Right ventricle myocardium inferior (tissue), 1 donor: ENCODE measurements at regions not wholly inside any gene's neighbourhood (a gene's known extent, or its start where the extent isn't known, plus 50 kb on each side); places are given as distances from the start of the nearest gene placed in this dataset.
"Not testable (repeated sequence)": the region's sequence is repeated elsewhere in the genome, so short reads cannot be mapped to it uniquely, and the experiment has no call there.

Experiments used
- ATAC-seq: fragments of 200-7000 bp; cut with Tn5 transposase; one replicate; pipeline ENCODE4 v1.9.1; 2020; ENCODE audit warnings: mild to moderate bottlenecking, moderate library complexity
- DNase-seq: peaks from one replicate; pipeline ENCODE4 v3.0.0; 2021; ENCODE audit errors: missing footprints
- intact Hi-C: fragments of 100-400 bp; cut with DNase I; formaldehyde crosslinking; loops from one replicate; pipeline ENCODE4 v1.11.0; 2022
- donor health status: DM: no; HTN: yes; CAD: no; lungs with severe emphysema.

DNA sequence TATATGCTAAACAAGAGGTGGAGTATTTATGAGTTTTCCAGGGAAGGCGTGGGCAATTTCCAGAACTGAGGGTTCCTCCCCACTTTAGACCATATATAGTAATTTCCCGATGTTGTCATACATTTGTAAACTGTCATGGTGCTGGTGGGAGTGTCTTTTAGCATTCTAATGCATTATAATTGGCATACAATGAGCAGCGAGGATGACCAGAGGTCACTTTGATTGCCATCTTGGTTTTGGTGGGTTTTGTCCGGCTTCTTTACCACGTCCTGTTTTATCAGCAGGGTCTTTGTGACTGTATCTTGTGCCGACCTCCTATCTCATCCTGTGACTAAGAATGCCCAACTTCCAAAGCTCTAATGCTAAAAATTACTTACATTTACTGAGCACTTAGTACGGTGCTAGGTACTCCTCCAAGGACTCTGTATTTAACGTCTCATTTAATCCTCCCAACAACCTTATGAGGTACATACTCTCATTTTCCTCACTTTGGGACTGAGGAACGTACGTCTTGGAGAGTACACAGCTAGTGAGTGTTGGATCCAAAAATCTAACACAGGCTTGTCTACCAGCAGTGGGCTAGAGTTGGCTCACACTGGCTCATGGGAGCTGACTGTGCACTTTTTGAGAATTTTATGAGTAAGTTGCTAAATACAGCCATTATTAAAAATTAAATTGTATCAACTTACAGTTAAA lies 144.8 kb upstream of the NEBL start:
- ATAC-seq (no peak), DNase-seq (no peak)
- intact Hi-C loops, result no loop called here

DNA sequence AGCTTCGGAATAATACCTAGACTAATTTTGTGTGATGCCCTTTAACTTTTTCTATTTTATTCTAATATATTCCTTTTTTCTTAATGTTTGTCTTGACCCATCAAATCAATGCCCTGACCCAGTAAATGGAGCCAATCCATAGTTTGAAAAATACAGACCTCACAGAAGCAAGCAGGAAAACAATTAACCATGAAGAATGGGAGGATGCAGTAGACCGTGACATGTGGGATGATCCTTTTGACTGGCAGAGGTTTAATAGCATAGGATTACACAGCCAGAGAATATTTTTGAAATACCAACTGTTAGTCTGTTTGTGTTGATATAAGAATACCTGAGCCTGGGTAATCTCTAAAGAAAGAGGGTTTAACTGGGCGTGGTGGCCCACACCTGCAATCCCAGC lies 142.6 kb upstream of the NEBL start:
- intact Hi-C loops, result no loop called here
- ATAC-seq (no peak), DNase-seq (no peak)

DNA sequence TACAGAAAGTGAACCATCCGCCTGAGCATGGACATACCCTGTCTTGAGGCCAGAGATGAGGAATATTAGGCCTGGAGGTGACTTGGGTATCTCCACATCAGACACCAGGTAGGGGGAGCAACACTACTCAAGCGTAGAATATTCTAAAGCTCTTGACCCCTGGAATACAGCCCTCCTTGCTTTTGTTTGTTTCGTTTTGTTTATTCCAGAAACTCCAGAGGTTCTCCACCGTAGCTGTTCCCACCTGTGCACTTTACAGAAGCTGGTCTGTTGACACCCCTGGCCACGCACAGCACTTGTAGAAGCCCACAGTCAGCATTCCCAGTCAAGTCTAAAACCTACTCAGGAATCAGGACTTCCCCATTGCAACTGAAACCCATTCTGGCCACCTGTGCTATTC lies 139.6 kb upstream of the NEBL start:
- ATAC-seq (no peak), DNase-seq (no peak)
- intact Hi-C loops, result no loop called here

DNA sequence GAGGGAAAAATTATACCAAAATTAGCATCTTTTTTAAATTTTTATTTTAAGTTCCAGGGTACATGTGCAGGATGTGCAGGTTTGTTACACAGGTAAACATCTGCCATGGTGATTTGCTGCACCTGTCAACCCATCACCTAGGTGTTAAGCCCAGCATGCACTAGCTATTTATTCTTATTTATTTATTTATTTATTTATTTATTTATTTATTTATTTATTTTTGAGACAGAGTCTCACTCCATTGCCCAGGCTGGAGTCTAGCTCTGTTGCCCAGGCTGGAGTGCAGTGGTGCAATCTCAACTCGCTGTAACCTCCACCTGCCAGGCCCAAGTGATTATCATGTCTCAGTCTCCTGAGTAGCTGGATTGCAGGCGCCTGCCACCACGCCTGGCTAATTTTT lies 137.7 kb upstream of the NEBL start:
- ATAC-seq, DNase-seq, intact Hi-C loops: not testable (repeated sequence)

DNA sequence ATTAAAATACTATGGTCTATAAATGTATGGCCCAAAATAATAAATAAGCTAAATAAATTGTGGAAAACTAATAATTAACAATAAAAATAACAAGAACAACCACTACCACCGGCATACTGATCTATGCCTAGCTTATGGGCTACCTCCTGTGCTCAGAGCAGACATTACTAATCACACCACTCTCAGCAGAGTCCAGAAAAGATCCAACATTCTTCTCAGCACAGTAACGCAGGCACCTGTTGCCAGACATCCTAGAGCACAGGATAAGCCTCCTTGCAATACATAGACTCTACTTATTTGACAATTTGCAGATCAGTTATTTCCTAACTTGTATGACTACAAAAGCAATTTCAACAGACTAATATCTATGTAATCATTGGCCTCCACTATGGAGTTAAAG lies 137.1 kb upstream of the NEBL start:
- no peak for DNase-seq
- ATAC-seq, result no peak
- intact Hi-C loops, result no loop called here

DNA sequence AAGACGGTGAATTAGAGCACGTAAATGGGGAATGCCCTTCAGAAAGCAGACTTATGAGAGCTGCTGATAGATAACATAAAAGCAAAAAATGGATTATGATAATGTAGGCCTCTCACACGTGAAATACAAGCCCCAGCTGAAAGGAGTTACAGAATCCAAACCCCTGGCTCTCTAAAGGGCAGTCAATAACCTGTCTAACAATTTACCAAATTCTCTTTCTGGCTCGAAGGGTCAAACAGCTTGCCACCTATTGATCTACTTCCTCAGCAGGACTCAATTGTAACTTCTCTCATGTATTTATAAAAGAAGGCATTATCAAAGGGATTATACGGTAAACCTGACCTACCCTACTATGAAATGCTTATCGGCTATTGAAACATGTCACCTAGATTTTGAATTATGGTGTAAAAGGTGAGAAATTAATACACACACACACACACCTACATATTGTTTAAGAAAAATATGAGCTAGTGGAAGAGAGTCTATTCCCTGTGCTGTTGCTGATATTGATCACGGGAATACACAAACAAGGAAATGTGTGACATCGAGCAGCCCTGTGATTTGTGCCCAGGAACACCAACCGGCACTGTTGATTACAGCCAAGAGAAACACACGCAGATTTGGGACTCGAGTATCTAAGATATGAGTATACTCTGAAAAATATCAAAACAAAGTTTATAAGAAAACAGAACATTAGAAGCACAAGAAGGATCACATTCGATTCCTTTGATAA lies 135.6 kb upstream of the NEBL start:
- no peak for ATAC-seq
- intact Hi-C loops, result no loop called here
- DNase-seq, result no peak

DNA sequence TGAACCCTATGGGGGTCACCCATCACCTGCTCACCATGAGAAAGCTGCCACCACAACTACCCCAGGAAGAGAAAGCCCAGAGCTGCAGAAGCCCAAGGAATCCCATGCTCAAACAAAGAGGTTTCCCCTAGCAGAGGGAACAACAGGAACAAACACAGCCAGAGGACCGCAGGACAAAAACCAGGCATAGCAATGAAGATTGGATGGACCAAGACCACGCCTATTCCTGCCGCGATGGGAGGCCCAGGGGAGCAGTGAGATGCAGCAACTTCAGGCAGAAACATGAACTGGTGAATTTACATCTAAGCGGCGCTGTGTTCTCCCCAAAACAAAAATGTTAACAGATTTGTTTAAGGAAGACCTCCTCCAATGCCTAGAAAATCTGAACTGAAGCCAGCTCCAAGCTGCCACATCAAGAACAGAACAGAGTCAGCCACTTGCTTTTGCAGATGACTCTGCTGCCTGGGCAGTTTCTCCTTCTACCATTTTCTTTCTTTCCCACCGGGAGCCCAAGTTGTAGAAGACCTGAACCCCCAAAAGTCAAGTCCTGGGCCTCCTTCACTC lies 134.2 kb upstream of the NEBL start:
- intact Hi-C loops, result no loop called here
- DNase-seq (no peak), ATAC-seq (no peak)

DNA sequence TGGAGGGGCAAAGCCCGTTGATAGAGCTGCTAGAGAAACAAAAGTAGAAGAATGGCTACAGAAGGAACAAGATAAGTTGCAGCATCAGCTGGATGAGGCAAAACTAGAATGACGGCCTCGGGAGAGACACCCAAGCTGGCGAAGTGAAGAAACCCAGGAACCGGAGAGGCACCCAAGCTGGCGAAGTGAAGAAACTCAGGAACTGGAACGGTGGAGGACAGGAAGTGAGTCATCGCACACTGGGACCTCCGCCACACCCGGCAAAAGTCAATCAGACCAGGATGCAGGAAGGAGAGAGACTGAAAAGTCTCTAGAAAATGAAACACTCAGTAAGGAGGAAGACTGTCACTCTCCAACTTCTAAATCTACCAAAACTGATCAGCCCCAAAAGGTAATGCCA lies 133.0 kb upstream of the NEBL start:
- intact Hi-C loops, result no loop called here
- no peak for DNase-seq
- ATAC-seq, result no peak

DNA sequence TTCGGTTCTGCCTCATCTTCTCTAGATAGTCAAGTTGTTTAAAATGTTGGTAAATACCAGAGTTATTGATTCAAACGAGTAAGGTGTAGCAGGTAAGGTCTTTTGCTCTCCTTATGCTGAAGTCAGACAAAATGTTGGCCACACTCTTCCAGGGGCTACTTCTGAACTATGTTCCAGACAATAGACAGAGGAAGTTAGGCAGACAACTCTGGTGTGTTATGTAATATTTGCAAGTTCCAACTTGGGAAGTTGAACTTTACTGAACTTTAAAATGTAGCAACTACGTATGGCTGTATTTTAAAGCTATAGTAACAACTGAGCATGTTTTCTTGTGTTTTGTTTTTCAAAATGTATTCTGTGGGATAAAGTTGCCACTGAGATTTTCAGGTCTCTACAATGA lies 125.7 kb upstream of the NEBL start:
- intact Hi-C loops, result no loop called here
- no peak for ATAC-seq
- DNase-seq, result no peak

DNA sequence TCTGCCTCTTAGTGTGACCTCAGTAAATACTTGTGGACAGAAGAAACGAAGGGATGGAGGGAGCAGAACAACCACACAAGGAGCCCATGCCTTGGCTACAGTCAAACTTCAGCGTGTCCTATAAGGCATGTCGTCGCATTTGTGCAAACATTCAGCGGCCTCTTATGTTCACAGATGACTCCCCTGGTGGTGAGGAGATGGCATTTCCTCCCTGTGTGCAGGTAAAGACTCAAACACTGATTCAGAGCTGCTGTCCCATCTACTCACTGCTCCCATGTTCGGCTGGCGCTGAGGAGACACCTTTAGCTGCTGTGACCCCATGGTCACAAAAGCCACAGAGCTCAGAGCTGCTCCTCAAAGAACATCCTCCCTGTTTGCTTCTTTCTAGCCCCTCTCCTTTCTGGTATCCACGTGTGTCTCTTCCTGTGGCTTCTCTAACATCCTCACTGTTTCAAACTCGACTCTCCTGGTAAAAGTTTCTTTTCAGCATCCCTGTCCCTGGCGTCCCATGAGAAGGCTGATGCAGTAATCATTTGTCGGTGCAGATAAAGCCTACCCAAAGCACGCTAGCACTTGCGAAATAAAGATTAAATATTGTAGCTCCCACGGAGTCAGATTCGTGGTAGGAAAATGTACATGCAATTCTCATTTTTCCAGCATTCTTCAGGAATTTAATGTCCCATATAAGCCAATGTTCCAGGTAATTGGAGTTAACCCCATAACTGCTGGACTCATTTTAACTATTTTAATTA lies 124.9 kb upstream of the NEBL start:
- ATAC-seq, result peak; percentile 49
- intact Hi-C loops, result no loop called here
- DNase-seq, result no peak

DNA sequence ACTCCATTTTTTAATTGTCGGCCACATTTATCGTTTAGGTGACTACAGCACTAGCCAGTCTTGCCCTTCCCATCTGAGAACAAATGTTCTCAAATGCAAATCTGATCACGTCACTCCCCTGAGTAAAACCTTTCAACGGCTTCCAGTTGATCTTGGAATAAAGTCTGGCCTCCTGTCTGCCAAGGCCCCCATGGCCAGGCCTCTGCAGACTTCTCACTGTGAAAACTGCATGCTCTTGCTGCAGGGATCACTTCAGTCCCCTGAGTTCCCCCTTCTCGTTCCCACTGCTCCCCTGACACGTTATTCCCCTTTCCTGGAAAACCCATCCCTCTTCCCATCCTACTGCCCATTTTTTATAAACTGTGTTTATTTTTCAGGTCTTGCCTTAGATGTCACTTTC lies 124.1 kb upstream of the NEBL start:
- intact Hi-C loops, result no loop called here
- DNase-seq, result no peak
- ATAC-seq, result peak; percentile 41

DNA sequence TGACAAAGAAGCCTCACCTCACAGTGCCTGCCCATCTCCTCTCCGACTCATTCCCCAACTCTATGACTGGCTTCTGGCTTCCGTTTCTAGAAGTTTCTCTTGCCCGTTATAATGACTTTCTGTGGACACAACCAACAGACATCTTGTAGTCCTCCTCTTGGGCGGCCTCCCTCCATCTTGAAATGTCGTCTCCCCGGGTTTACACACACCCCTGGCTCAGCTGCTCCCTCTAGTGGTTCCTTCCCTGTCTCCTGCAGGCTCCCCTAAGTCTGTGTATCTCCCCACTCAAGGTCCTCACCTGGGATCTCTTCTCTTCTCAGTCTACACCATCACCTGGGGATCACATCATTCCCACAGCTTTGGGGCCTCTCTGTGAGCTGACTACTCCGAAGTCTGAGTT lies 123.4 kb upstream of the NEBL start:
- no peak for DNase-seq
- peak; percentile 24 for ATAC-seq
- intact Hi-C loops, result no loop called here

DNA sequence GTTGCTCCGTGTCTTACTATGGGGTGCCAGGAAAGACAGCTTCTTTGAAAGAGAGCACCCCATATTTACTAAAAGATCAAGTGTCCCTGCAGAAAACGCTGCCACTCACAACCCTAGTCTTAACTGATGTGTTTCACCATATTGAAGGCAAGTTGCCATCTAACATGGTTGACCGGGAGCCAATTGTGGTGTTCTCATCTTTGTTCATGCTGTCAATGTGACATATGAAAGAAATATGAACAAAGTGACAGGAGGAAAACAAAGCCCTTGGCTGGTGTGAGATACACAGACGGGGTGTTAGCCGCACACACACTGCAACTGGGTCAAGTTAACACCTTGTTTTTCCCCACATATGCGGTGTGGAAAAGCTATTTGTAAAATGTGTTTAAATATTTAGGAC lies 122.3 kb upstream of the NEBL start:
- DNase-seq (no peak), ATAC-seq (no peak)
- intact Hi-C loops, result no loop called here

DNA sequence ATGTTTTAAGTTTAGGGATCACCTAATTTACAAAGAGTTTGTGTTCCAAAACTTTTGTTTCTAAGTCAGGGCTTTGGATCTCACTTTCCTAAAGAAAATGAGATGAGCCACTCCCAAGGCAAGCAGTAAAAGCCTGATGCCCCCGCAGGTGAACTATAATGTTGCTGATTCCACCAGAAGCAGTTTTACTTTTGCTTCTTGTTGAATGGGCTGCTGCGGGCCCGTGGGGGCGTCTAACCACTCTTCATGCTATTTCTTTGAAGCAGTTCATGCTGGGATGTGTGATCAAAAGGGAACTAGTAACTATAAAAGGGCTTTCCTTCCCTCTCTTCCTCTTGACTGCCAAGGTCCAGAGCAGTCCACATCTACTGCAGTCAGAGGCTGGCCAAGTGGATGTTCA lies 118.7 kb upstream of the NEBL start:
- ATAC-seq (no peak), DNase-seq (no peak)
- intact Hi-C loops, result no loop called here

DNA sequence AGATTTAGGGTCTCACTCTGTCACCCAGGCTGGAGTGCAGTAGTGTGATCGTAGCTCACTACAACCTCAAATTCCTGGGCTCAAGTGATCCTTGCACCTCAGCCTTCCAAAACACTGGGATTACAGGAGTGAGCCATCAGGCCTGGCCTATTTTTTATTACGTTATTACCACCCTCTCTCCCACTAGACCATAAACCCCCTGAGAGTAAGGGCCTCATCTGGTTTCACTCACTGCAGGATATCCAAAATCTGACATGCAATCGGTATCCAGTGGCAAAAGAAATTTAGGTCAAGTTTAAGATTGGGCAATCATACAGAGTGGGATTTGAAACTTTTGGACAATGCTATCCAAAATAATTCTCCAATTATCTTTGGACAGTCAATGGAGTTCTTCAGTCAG lies 117.0 kb upstream of the NEBL start:
- intact Hi-C loops, result no loop called here
- DNase-seq (no peak), ATAC-seq (peak; percentile 41)

DNA sequence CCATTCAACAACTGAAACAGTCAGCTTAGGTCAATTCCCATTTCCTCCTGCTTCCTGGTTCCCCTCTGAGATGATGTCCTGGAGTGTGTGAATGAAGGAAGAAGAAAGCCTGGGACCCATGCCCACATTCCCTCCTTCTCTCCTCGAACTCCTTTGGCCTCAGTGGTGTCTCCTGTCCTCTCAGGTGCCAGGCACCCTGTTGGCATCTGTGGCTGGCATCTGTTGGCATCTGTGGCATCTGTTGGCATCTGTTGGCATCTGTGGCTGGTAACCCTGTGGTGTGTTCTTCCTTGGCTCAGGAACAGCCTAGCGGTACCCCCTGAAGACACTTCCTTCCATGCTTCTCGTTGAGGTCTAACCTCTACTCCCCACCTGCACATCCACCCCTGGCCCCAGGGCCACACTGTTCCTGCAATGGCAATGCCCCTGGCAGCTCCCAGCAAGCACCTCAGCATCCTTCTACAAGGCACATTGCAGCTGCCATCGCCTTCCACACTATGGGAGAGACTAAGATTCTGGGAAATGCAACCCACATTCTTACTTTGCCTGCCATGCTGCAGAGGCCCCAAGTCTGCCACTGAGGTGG lies 114.4 kb upstream of the NEBL start:
- ATAC-seq (no peak), DNase-seq (no peak)
- intact Hi-C loops, result no loop called here

DNA sequence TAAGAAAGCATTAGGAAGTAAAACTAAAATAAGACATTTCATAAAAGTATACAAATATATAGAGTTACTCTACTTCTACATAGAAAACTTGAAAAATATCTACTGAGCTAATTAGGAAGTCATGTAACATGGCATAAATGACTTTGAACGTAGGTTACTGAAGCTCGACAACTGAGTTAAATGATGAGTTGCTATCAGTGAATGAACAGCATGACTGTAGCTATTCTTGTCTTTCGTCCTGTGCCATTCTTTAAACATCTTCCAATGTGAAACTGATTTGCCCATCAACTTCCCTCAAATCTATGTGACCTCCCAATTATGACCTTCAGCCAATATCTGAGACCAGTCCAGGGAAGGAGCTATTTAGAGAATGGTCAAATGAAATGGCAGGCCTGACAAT lies 113.5 kb upstream of the NEBL start:
- intact Hi-C loops, result no loop called here
- ATAC-seq (no peak), DNase-seq (no peak)

DNA sequence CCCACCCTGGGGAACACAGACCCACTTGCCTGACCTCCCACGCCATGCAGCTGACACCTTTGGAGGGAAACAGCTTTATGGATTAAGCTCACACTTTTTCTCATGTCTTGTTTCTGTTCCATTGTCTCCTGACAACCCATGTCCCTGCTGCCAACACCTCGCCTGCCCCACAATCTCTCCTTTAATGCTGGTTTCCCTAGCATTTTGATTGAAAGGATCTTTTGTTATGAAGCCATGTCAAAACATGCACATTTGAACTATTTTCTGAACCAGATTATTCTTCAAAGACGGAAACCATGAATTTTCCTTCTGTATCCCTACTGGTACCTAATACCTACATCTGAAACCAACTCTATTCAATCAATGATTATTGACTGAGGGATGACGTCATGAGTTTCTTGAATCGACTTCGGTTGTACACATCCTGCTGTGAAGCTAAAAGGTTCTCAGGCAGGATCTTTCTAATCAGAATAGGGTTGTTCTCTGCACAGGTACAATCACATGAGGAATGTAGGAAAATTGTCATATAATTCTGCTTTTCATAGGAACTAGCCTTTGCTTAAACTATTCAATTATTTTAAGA lies 106.2 kb upstream of the NEBL start:
- intact Hi-C loops, result no loop called here
- no peak for ATAC-seq

More for the DNA sequence above, 106.2 kb upstream of the NEBL start:
- DNase-seq, result no peak
